GM20431 (cell line): ENCODE measurements at regions not wholly inside any gene's neighbourhood (a gene's known extent, or its start where the extent isn't known, plus 50 kb on each side); places are given as distances from the start of the nearest gene placed in this dataset.

Source experiments
- in situ Hi-C: fragments of 300-500 bp; cut with MseI, MboI; formaldehyde crosslinking; loops from one replicate; pipeline ENCODE4 v1.15.0; 2020; ENCODE audit warnings: low sequenced_read_pairs; ENCODE audit not compliant: unreplicated experiment

DNA sequence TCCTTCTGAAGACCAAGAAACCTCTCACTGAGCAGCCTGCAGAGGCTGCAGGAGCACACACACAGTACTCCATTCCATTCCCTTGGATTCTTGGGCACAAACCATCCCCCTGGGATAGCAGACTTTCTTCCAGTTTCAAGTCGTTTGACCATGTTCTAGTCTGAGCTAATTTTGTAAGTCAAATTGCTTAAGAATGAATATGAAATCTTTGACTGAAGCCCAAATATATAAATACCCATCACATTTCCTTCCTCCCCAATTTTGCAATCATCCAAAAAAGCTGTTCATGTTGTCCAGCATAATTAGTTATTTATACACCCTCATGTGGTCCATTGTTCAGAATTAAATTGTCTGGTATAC lies 231.2 kb upstream of the TPRG1 start:
- in situ Hi-C loops = no loop called here

DNA sequence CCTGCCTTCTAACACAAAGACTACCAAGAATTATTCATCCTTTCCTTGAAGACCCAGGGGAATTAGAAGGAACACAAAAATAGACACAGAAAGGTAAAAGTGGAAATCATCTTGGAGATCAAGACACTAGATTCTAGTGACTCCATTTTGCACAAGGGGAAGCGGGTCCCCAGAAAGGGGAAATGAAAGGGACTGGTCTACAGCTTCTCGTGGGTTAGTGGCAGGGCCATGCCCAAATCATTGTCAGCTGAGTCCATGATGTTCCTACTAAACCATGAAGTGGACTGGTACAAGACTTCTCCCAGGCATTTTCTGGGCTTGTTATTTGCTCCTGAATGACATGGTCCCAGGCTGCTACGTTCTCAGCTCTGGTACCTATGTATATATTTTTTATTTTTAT lies 230.7 kb upstream of the TPRG1 start:
- in situ Hi-C loops = no loop called here

DNA sequence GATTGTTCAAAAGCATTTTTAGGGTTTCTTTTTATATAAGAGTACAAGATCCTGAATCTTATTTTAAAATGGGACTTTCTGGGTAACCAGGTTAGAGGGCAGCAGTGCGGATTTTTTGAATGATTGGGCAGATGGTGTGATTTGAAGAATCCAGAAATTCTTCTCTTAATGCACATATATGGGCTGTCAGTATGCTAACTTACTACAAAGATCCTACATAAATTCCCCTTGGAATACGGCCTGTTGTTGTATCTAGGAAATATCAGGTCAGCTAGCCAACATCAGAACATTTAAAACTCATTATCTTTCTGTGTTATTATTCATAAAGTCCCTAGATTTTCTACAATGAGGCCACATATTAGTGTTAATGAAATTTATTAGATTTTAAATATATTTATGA lies 229.6 kb upstream of the TPRG1 start:
- in situ Hi-C loops = no loop called here

DNA sequence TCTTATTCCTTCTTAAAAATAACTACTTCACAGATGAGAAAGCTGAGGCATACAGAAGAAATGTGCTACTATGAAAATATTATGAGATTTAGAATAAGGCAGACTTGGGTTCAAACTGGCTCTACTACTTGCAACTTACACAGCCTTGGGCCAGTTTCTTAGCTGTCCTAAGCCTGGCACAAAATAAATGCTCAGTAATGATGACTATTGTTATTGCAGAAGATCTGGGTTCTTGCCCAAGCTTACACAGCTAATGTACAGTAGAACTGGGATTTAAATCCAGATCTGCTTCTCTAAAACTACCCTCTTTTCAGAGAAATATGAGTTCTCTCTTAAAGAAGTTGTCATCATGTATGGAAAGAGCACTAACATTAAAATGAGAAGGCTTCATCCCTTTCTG lies 228.2 kb upstream of the TPRG1 start:
- in situ Hi-C loops = no loop called here

DNA sequence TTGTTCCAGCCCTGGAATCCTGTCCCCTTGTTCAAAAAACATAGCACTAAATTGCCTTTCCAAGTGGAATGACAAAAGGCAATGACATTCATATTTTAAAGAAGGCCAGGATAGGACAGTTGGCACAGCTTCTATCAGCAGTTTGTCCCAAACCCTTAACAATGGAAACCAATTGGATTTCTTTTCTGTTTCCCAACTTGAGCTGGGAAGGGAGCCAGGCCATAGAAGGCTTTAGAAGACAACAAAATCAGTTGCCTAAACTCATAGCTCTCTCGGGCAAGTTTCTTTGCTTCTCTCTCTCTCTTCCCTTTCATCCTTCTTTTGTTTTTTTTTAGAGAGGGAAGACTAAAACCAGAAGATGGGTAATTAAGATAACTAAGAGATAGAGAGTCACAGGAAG lies 227.7 kb upstream of the TPRG1 start:
- in situ Hi-C loops = no loop called here

DNA sequence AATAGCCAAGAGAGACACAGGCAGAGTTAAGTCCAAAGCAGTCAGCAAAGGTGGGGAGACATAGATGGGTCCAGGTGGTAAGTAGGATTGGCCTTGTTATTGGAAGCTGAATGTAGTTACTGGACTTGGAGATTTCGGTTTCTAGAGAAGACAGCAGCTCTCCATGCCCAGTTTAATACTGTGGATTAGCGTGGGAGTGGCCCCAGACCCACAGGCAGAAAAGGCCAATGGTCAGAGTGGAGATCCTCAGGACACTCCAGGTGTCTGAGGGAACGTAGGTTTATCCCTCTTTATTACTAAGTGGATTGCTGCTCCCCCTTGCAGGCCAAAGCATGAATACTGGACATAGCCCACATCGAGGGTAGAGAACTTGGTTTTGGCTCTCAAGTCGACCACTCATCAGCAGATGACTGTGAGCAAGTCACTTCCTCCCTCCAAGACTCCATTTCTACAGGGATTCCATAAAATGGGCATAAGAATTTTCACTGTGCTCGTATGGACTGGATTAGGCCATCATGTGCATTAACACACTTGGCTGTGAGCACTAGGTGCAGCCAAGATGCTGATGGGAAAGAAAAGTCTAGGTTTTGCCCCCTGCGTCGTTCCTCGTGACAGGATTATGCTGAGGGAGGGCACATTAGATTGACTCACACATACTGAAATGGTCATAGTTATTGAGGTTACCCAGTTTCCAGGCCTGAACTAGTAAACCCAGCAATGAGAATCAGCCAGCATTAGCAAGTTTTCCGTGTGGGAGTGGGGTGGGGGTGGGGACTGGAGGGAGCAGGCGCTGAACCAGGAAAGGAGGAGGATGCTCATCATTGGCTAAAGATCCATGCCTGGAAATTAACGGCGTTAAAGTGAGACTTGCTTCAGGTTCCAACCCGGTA lies 225.2 kb upstream of the TPRG1 start:
- in situ Hi-C loops = no loop called here

DNA sequence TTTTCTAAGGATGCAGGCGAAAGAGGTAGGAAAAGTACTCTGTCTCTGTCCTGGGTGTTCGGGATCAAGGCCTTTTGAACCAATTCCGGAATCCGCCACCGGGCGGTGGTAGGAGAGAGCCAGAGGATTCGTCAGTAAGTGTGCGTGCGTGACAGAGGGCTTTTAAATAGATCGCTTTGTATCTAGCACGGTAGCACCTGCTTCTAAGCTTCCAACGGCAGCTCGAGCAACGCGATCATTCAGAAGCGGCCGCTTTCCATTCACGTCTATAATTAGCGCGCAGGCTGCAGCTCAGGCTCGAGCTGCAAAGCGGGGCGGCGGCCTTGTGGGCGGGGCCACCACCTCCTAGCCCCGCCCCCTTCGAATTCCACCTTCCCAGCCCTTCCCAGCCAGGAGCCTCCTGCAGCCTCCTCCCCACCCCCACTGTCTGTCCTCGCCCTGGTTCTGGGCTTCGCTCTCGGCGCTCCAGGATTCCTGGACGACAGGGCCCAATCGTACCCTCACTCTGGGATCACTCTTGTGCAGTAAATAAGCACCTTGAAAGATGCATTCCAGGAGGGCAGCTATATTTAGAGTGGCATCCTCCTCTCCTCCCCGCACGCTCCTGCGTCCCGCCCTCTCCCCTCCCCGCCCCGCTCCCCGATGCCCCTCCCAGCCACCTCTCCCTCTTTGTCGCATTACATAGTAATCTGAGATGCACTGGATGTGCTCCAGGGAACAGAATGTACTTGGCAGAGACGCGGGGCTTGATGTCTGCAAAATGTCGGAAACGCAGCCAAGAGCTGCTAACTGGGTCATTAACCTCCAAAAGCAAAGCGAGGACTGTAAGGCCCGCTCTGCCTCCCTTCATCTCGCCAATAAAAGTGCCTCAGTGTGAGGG lies 224.1 kb upstream of the TPRG1 start:
- in situ Hi-C loops = no loop called here

DNA sequence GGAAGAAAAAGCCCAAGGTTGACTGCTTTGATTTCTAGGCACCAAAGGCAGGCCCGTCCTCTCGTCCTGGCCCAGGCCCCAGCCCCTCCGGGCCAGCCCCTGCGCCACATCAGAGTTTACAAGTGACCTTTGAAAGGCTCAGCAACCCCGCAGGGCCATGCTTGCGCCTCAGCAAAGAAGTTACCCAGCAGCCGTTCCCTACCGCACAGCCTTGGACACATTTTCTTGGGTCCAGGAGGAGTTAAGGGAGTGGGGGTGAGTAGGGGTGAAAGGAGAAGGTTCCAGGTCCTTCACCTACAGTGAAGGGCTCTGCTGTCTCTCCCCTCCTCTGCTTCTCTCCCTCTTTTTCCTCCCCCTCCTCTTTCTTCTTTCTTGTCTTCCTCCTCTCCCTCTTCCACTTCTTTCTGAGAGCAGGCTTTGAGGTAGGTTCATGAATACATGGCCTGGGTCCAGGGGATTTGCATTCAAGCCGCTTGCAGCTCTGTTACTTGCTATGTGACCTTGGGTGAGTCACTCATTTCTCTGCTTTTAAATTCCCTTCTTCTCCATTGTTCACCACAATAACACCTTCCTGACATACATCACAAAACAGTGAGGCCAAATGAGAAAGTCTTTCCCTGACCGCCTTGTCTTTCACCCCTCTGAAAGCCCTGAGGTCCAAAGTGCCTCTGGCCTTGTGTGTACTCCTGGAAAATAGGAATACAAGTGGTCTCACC lies 223.3 kb upstream of the TPRG1 start:
- in situ Hi-C loops = no loop called here

DNA sequence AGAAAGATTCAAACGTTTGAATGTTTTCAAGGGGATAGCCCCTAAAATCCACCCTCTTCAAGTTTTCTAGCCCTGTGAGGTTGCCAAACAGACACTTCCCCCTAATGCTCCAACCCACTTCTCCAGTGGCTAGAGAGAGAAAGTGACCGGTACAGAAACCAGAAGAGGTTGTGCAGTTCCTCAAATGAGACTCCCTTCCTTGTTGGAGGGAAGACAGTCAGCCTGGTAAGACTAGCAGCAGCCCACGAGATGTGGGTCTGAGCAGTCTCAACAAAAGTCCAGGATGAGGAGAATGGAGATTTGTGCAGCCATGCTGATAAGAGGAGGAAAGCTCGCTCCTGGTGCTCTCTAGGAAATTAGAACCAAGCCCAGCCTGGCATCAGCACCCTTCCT lies 222.8 kb upstream of the TPRG1 start:
- in situ Hi-C loops = no loop called here

DNA sequence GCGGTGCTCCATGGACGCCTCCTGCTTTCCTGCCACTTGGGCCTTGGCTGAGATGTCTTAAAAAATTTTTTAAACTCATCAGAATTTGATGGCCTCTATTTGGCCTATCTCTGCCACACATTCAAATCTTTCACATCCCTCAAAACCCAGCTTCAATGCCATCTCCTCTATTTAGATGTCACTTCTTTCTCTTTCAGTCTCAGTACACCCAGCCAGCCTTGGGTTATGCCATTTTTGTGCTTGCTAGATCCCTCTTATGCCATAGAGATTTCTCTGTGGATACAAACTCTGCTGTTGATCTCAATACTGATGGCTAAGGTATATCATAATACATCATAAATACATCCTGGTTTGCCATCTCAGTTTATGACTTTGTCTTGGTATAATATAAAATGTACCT lies 222.3 kb upstream of the TPRG1 start:
- in situ Hi-C loops = no loop called here

DNA sequence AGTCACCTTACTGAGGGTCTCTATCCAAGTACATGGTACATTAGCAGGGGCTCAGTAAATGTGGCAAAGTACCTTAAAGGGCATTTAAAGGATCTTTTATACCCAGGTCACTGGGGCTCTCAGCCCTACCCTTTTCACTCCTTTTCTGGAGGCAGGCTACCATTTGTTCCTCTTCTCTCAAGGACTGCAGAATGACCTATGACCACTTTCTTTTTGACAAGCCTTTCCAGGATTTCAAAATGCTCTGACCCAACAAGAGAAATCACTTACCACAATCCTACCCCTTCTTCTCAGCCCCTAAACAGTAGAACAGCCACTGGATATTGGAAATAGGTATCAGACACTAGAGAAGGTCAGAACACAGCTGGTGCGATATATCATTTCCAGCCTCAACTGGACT lies 221.8 kb upstream of the TPRG1 start:
- in situ Hi-C loops = loop anchor here (10.0 kb wide), 1 partner anchor 1205 kb away; the partner anchor contains the start of gene BCL6

DNA sequence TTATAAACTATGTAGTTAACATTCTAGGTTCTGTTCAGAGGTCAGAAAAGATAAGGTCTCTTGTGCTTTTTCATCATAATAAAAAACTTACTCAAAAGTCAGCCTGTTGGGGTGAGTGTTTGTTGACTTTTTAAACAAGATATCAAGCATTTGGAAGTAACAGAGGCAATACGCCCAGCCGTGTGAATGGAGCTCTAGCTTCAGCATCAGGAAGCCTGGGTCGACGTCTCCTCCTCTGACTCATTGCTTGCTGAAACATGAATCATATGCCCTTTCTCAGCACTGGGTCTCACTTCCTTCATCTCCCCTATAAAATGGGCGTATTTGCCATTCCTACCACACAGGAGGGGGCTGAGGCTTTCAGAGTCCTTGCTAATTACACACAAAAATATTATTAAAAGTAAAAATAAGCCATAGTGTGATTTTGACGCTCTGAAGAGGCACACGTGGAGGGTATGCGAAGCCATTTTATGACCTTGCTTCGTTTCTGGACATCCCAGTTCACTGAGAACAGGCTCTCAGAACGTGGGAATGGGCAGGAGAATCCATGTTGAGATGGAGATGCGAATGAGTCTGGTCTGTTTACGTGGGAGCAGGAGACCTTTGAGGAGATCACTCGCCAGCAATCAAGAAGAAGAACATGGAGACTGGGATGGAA lies 220.8 kb upstream of the TPRG1 start:
- in situ Hi-C loops = loop anchor here (10.0 kb wide), 1 partner anchor 1206 kb away; the partner anchor contains the start of gene BCL6

DNA sequence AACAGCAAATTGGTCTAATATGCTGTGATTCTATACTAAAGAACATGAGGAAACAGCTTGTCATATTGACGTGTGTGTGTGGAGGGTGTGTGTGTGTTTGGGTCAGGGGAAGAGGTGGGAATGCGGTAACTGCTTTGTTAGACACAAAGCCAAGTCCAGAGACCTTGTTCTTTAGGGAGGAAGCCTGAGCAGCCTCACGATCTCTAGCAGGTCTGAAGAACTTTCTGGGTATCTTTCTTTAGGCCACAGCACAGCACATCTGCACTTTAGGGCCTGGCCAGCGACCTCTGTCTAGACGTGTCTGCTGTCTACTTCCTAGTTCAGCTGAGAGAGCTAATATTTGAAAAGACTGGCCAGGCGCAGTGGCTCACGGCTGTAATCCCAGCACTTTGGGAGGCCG lies 220.0 kb upstream of the TPRG1 start:
- in situ Hi-C loops = loop anchor here (10.0 kb wide), 1 partner anchor 1207 kb away; the partner anchor contains the start of gene BCL6

DNA sequence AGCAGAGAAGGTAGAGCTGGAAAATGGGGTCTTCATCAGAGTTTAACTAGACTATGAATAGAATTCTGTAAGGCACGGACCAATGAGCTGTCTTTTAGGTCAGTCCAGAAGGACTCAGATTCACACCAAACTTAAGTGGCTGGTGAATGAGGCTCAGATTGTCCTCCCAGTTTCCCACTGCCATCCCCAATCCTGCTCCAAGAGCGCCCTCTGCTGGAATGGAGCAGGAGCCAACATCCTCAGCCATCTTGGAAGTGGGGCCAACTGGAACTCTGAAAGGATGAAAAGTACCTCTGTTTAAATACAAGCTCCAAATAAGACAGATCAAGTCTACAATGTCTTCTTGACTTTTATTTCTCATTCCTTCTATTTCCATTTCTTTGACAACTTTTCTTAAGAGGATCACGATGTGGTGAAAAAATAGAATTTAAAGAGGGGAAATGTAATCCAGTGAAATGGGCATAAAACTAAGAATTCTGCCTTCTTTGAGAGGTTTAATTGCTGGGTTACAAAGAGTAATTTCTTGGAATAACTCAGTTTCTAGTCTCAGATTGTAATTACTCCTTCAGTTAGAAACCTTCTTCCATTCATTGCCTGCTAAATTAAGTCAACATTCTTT lies 217.1 kb upstream of the TPRG1 start:
- in situ Hi-C loops = loop anchor here (10.0 kb wide), 1 partner anchor 1210 kb away; the partner anchor contains the start of gene BCL6

DNA sequence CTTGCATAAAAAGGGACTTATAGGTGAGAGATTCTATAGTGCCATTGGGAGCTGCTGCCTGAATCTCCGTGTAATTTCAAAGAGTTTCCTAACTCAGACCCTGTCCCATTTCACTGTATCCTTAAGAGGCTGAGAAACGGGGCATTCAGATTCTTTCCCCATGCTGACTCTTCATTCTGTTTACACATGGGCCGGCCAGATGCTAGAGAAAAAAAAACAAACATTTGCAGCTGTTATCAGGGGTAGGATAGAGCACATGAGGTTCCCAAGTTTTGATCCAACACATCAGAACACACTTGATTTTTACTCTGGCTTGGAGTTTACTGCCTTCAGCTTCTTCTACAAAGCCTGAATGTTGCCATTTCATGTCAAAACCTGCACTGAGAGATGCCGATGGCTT lies 215.9 kb upstream of the TPRG1 start:
- in situ Hi-C loops = loop anchor here (10.0 kb wide), 1 partner anchor 1211 kb away; the partner anchor contains the start of gene BCL6

DNA sequence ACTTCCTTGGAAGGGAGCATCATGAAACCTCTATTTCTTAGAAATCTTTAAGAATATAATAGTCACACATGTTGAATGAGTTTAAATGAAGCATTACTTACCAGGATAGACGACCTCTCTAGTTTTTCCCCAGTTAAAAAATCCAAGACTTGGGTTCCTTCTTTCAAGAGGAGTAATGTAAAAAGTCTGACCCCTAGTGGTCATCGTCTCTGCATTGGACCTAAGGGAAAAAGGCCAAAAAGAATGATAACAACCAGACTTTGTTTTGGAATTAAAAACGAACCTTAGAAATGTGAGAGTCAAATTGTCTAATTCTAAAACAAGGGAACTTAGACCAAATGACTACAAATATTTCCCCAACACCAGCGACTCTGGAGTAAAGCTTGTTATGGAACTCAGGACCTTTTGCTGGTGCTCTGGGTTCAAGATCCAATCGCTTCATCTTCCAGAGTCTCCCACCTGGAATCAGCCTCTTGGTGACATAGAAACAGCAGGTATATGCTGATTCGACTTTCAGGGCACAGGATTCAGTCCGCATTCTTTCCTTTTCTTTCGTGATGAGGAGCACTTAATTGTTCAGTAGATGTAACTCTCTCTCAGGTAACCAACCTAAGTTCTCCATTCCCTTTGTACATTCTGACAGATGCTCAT lies 214.8 kb upstream of the TPRG1 start:
- in situ Hi-C loops = loop anchor here (10.0 kb wide), 1 partner anchor 1212 kb away; the partner anchor contains the start of gene BCL6

DNA sequence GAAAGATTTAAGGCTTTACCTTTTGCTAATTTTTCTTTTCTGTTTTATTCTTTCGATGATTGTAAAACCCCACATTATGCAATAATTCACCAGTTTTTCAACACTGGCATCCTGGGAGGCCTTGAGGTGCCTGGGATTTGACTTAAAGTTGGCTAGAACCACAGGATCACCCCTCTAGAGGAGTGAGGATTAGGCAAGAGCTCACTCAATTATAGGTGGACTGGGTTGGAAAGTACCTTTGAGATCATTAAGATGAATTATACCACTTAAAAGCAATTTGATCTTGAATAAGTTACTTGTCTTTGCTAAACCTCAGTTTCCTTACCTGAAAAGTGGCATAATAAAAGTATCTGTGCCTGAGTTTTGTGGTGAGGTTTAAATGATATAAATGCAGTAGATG lies 212.8 kb upstream of the TPRG1 start:
- in situ Hi-C loops = loop anchor here (10.0 kb wide), 1 partner anchor 1214 kb away; the partner anchor contains the start of gene BCL6
